ENCODE measurements at regions not wholly inside any gene's neighbourhood (a gene's known extent, or its start where the extent isn't known, plus 50 kb on each side); places are given as distances from the start of the nearest gene placed in this dataset.

DNA sequence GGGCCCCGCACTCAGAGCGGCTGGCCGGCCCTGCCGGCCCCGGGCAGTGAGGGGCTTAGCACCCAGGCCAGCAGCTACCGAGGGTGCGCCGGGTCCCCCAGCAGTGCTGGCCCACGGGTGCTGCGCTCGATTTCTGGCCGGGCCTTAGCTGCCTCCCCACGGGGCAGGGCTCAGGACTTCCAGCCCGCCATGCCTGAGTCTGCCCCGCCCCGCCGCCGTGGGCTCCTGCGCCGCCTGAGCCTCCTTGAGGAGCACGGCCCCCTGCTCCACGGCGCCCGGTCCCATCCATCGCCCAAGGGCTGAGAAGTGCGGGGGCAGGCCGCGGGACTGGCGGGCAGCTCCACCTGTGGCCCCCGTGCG lies 67.9 kb upstream of the AMZ2 start:
- POLR2A ChIA-PET (ENCODE audit: partially characterized antibody): interaction anchor here (1.1 kb wide), 1 partner anchor 282 kb away, joined by 4 read pairs; no protein-coding TSS in a partner anchor
- 98% methylated on average over 16 of the region's 31 CpGs; no CpG with 5 or more reads in 1 of the 2 experiments for WGBS, 2 experiments (ENCODE audit: extremely low coverage in 1 of 2, insufficient coverage in 1 of 2, insufficient read length in 1 of 2, insufficient replicate concordance in 2 of 2, low coverage in 1 of 2, low lambda C conversion rate in 2 of 2, missing lambda C conversion rate in 1 of 2)

More for the DNA sequence above, 67.9 kb upstream of the AMZ2 start:
- Histone ChIP-seq H2AFZ (ENCODE audit: low read length) (no peak overlapping the region), H3K27me3 (replicated peaks in 1 of 4; ENCODE audit: control insufficient read depth in 3 of 4, extremely low read depth in 1 of 4, insufficient read depth in 3 of 4, low read length in 3 of 4) (no peaks in the 10 kb centered on the region), H2AK5ac (ENCODE audit: low read depth, low read length) (no peak overlapping the region), H3K23me2 (ENCODE audit: low read depth, low read length) (no peaks in the 10 kb centered on the region), H3K9me3 (ENCODE audit: insufficient read depth in 2 of 2, low read depth in 1 of 2, low read length in 1 of 2) (no peaks in the 10 kb centered on the region; a peak in 1 of 4 replicates), H2BK12ac (ENCODE audit: low read depth, low read length) (no peak overlapping the region), H4K8ac (ENCODE audit: extremely low read depth, insufficient read depth, low read length) (no peak overlapping the region), H2BK120ac (replicated peaks; ENCODE audit: low read depth, low read length) (no peak overlapping the region), H3K14ac (ENCODE audit: insufficient read length) (no peak overlapping the region), H2BK5ac (ENCODE audit: low read depth, low read length) (no peak overlapping the region), H3K4me2 (ENCODE audit: insufficient read depth in 1 of 2, low read depth in 2 of 2, low read length in 2 of 2) (no peak overlapping the region), H3K23ac (ENCODE audit: insufficient read length) (no peak overlapping the region), H4K91ac (replicated peaks; ENCODE audit: insufficient read length, low read length) (no peak overlapping the region), H3K4me1 (replicated peaks in 1 of 4; ENCODE audit: control insufficient read depth in 3 of 4, insufficient read depth in 4 of 4, low read length in 3 of 4) (peaks cover 0 to 4% (median 2%) of the 10 kb centered on the region in 4 experiments; a peak in 3 of 7 replicates), H3K4ac (replicated peaks; ENCODE audit: insufficient read length, low read depth, low read length) (no peak overlapping the region), H2BK20ac (ENCODE audit: low read length) (no peak overlapping the region), H4K20me1 (replicated peaks in 1 of 2; ENCODE audit: control insufficient read depth in 1 of 2, insufficient read depth in 2 of 2, low read length in 2 of 2) (no peaks in the 10 kb centered on the region), H3K79me2 (ENCODE audit: control insufficient read depth in 1 of 2, insufficient read depth in 2 of 2, low read length in 2 of 2) (no peaks in the 10 kb centered on the region), H3K9ac (replicated peaks in 1 of 4; ENCODE audit: extremely low read depth in 1 of 4, low read depth in 3 of 4, low read length in 3 of 4) (no peak overlapping the region), H3K27ac (ENCODE audit: low read depth, low read length) (no peak overlapping the region), H3K79me1 (ENCODE audit: low read depth, low read length) (no peaks in the 10 kb centered on the region), H4K5ac (ENCODE audit: insufficient read length, low read depth, low read length) (no peak overlapping the region), H3K4me3 (ENCODE audit: extremely low read depth in 1 of 4, insufficient read depth in 2 of 4, low read depth in 3 of 4, low read length in 4 of 4) (no peak overlapping the region), H3K18ac (ENCODE audit: extremely low read depth, low read length) (no peak overlapping the region), H2BK15ac (ENCODE audit: low read length) (no peak overlapping the region), H3K36me3 (ENCODE audit: control insufficient read depth in 2 of 4, insufficient read depth in 4 of 4, low read length in 3 of 4) (no peaks in the 10 kb centered on the region), H3K56ac (replicated peaks; ENCODE audit: insufficient read length, low read depth, low read length) (no peak overlapping the region)
- DNase-seq (ENCODE audit: low read depth in 1 of 2, low spot score in 2 of 2) (no peak), FAIRE-seq (no peak)
- CTCF ChIA-PET (ENCODE audit: partially characterized antibody): interaction anchor here (0.7 to 8.7 kb wide), 5 partner anchors 9 to 256 kb away, joined by 3 to 63 read pairs (median 5); no protein-coding TSS in a partner anchor
- TF ChIP-seq TBP (IDR thresholded peaks at IDR 0.05; ENCODE audit: low read depth, low read length) (no peak), CHD2 (IDR thresholded peaks at IDR 0.05; ENCODE audit: low read length) (no peak), SIN3A (conservative IDR thresholded peaks at IDR 0.05 in 1 of 2, IDR thresholded peaks at IDR 0.05 in 1 of 2; ENCODE audit: low read depth in 1 of 2, low read length in 2 of 2) (no peak), JUN (IDR thresholded peaks at IDR 0.05; ENCODE audit: low read depth, low read length) (no peak), TAF7 (optimal IDR thresholded peaks at IDR 0.05; ENCODE audit: borderline replicate concordance, low read depth, low read length) (no peak), KDM5A (IDR thresholded peaks at IDR 0.05; ENCODE audit: low read length) (no peak), EP300 (IDR thresholded peaks at IDR 0.05; ENCODE audit: borderline replicate concordance in 1 of 2, low read depth in 2 of 2, low read length in 2 of 2) (no peak), POLR2AphosphoS5 (IDR thresholded peaks at IDR 0.05; ENCODE audit: low read depth, low read length) (no peak), ZNF274 (IDR thresholded peaks at IDR 0.05; ENCODE audit: borderline replicate concordance, extremely low read depth, low read length) (no peak), SP4 (IDR thresholded peaks at IDR 0.05; ENCODE audit: low read length) (no peak), CHD1 (IDR thresholded peaks at IDR 0.05; ENCODE audit: low read depth, low read length) (no peak), SRF (IDR thresholded peaks at IDR 0.05; ENCODE audit: low read depth, low read length) (no peak), GTF2F1 (IDR thresholded peaks at IDR 0.05; ENCODE audit: borderline replicate concordance, low read depth, low read length) (no peak), CEBPB (IDR thresholded peaks at IDR 0.05; ENCODE audit: low read depth, low read length) (no peak)
- TF ChIP-seq, protein P1, sequence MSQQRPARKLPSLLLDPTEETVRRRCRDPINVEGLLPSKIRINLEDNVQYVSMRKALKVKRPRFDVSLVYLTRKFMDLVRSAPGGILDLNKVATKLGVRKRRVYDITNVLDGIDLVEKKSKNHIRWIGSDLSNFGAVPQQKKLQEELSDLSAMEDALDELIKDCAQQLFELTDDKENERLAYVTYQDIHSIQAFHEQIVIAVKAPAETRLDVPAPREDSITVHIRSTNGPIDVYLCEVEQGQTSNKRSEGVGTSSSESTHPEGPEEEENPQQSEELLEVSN (IDR thresholded peaks at IDR 0.05): no peak

All from H1 (cell line).